ENCODE measurements at regions not wholly inside any gene's neighbourhood (a gene's known extent, or its start where the extent isn't known, plus 50 kb on each side); places are given as distances from the start of the nearest gene placed in this dataset.

DNA sequence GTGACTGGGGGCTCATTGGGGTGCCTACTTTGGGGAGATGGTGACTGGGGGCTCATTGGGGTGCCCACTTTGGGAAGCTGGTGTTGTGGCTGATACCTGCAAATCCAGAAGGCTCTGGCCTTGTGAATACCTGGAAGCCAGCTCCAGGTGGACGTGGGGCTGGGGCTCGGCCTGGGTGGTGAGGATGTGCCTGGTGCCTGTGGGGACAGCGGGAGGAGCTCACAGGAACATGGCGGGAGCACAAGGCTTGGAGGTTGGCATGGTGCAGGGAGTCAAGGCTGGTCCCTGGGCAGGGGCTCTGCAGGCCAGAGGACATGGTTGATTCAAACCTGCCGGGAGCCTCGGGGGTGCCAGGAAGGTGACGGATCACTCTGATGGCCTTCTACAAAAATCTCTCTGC lies 1165.7 kb downstream of the BRD1 start:
- Histone ChIP-seq H3K9ac (ENCODE audit: low read depth, low read length) (no peak overlapping the region), H3K4me1 (ENCODE audit: insufficient read depth, low read length) (no peaks in the 10 kb centered on the region), H3K36me3 (ENCODE audit: insufficient read depth, low read depth, low read length) (no peaks in the 10 kb centered on the region), H3K9me3 (ENCODE audit: insufficient read depth, low read depth, low read length) (peaks cover 6% of the 10 kb centered on the region; the same call in 1 of the 2 replicates), H3K27me3 (ENCODE audit: insufficient read depth, low read length) (no peaks in the 10 kb centered on the region), H3K4me3 (ENCODE audit: low read length) (no peak overlapping the region), H3K27ac (ENCODE audit: low read length) (no peak overlapping the region)

DNA sequence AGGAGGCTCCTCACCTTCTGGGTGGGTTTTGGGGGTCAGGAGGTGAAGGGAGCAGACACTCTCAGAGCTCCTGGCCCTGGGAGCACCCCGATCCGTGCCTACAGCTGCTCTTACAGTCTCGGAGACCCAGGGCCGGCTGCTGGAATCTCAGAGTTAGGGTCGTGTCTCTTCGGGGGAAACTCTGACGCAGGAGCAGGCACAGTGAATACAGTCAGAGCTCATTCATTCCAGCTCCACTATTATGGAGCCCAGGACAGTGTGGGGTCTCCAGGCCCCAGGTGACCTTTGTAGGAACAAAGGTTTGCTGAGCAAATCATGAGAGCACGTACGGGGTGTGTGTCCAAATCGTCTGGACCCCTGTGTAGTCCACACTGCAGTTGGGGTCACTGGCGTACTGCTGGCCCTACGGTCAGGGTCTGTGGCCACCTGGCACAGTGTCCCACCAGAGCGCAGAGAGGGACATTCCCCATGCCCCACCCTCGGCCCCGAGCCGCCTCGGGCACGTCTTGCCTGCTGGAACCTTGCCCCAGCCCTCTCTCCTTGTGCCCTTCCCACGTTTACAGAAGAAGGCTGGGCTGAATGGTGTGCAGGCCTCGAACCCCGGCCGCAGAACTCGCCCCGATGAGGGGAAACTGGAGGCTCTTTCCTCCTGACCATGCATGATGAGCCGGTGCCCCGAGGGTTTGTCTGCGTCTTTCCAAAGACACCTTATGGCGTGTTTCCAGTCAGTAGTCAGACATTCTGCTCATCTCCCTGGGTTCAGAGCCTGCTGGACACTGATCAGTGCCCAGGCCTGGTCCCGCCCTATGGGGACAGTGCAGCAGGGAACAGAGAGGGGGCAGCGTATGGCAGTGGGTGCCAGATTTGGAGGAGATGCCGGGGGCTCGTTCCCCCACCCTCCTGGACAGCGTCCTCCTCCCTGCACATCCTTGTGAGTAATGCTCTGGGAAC lies 1166.6 kb downstream of the BRD1 start:
- Histone ChIP-seq H3K36me3 (ENCODE audit: insufficient read depth, low read depth, low read length) (no peaks in the 10 kb centered on the region), H3K27me3 (ENCODE audit: insufficient read depth, low read length) (no peaks in the 10 kb centered on the region), H3K9me3 (ENCODE audit: insufficient read depth, low read depth, low read length) (peaks cover 6% of the 10 kb centered on the region; the same call in 1 of the 2 replicates), H3K4me1 (ENCODE audit: insufficient read depth, low read length) (no peaks in the 10 kb centered on the region), H3K4me3 (ENCODE audit: low read length) (no peak overlapping the region), H3K9ac (ENCODE audit: low read depth, low read length) (no peak overlapping the region), H3K27ac (ENCODE audit: low read length) (no peak overlapping the region)

DNA sequence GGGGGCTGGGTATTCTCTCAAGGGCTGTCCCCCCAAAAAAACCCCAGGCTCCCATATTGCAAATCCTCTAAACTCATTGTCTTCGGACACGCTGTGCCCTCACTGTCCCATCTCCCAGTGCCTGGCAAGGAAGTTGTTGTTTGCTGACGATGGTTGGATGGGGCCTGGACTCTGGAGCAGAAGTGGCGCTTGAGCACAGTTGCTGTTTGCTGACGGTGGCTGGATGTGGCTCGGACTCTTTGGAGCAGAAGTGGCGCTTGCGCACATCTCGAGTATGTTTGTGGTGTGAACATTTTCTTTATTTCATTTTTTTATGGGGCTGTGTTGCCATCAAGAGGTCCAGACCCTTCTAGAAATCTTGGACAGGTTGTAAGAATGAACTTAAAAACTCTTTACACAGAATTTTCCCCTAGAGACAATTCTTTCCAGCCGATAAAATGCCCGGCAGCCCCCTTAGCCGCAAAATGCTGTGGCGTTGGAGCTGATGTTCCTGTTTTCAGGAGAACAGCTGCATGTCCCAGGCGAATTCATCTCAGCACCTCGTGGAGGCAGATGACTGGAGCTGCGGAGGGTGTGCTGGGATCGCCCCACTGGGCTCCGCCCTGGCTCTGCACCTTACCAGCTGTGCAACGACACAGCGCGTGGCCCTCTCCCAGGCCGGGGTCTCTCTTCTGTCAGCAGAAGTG lies 1167.4 kb downstream of the BRD1 start:
- Histone ChIP-seq H3K36me3 (ENCODE audit: insufficient read depth, low read depth, low read length) (no peaks in the 10 kb centered on the region), H3K4me3 (ENCODE audit: low read length) (no peak overlapping the region), H3K9me3 (ENCODE audit: insufficient read depth, low read depth, low read length) (peaks cover 6% of the 10 kb centered on the region; the same call in 1 of the 2 replicates), H3K27ac (ENCODE audit: low read length) (no peak overlapping the region), H3K4me1 (ENCODE audit: insufficient read depth, low read length) (no peaks in the 10 kb centered on the region), H3K9ac (ENCODE audit: low read depth, low read length) (no peak overlapping the region), H3K27me3 (ENCODE audit: insufficient read depth, low read length) (no peaks in the 10 kb centered on the region)

DNA sequence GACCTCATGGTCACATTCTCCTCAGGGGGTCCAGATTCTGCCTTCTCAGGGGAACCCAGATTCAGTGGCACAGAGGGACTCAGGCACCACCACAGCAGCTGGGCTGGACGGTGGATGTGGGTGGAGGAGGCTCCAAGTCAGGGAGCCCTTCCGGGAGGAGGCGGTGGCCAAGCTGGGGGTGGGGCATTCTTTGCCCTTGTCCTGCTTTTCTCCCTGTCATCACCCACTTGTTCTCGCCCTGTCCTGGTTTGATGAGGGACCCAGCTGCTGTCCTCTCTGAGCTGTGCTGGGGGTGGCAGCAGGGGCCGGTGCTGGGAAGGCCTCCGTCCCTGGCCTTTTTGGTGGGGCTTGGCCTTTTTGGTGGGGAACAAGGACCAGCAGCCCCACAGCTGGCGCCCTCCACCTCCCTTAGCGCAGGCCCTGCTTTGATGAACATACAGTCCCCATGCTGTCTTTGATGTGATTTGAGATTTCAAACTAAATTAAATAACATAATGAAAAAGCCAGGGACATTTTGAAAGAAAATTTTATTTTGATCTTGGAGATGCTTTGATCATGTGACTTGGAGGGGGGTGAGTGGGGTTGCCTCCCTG lies 1168.2 kb downstream of the BRD1 start:
- Histone ChIP-seq H3K27ac (ENCODE audit: low read length) (no peak overlapping the region), H3K9me3 (ENCODE audit: insufficient read depth, low read depth, low read length) (peaks cover 6% of the 10 kb centered on the region; the same call in 1 of the 2 replicates), H3K9ac (ENCODE audit: low read depth, low read length) (no peak overlapping the region), H3K4me3 (ENCODE audit: low read length) (no peak overlapping the region), H3K4me1 (ENCODE audit: insufficient read depth, low read length) (no peaks in the 10 kb centered on the region), H3K27me3 (ENCODE audit: insufficient read depth, low read length) (no peaks in the 10 kb centered on the region), H3K36me3 (ENCODE audit: insufficient read depth, low read depth, low read length) (no peaks in the 10 kb centered on the region)

DNA sequence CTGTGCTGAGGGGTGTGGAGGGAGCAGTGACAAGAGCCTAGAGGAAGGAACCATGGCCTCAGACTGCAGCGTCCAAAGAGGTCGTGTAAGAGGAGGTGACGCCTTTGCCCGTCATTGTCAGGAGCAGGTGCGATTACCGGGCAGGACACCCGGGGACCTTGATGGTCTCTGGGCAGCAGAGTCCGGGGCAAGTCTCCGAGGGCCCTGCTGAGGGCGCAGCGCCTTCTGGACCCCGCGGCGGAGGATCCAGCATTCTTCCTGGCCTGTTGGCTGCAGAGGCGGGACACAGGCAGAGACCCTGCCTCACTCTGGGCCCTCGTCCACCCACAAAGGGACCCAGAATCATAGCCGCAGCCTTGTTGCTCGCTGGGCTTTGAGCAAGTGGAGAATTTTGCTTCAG lies 1168.8 kb downstream of the BRD1 start:
- H3K27ac ChIP-seq (ENCODE audit: low read length): no peak overlapping the region
- H3K36me3 ChIP-seq (ENCODE audit: insufficient read depth, low read depth, low read length): no peaks in the 10 kb centered on the region
- no peak overlapping the region for H3K4me3 ChIP-seq (ENCODE audit: low read length)
- H3K9me3 ChIP-seq (ENCODE audit: insufficient read depth, low read depth, low read length): peaks cover 5% of the 10 kb centered on the region; the same call in 1 of the 2 replicates
- no peaks in the 10 kb centered on the region for H3K27me3 ChIP-seq (ENCODE audit: insufficient read depth, low read length)
- no peak overlapping the region for H3K9ac ChIP-seq (ENCODE audit: low read depth, low read length)
- H3K4me1 ChIP-seq (ENCODE audit: insufficient read depth, low read length): no peaks in the 10 kb centered on the region

DNA sequence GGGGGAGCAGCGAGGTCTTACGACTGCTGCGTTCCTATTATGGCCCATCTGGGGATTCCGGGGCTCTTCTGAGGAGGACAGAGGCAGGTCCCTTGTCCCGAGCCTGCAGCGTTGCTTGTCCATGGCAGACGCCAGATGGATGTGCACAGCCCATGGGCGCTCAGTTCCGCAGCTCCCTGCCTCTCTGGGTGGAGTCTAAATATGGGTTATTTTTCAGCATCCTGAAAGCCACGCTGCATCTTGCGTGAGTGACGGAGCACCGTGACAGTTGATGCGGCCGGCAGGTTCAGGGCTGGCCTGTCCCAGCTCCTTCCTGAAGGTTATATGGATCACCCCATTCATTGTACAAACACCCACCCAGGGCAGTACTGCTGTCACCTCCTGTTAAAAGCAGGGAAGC lies 1169.4 kb downstream of the BRD1 start:
- H3K9me3 ChIP-seq (ENCODE audit: insufficient read depth, low read depth, low read length): no peaks in the 10 kb centered on the region
- H3K4me1 ChIP-seq (ENCODE audit: insufficient read depth, low read length): no peaks in the 10 kb centered on the region
- H3K36me3 ChIP-seq (ENCODE audit: insufficient read depth, low read depth, low read length): no peaks in the 10 kb centered on the region
- H3K27me3 ChIP-seq (ENCODE audit: insufficient read depth, low read length): no peaks in the 10 kb centered on the region
- no peak overlapping the region for H3K4me3 ChIP-seq (ENCODE audit: low read length)
- no peak overlapping the region for H3K9ac ChIP-seq (ENCODE audit: low read depth, low read length)
- no peak overlapping the region for H3K27ac ChIP-seq (ENCODE audit: low read length)

DNA sequence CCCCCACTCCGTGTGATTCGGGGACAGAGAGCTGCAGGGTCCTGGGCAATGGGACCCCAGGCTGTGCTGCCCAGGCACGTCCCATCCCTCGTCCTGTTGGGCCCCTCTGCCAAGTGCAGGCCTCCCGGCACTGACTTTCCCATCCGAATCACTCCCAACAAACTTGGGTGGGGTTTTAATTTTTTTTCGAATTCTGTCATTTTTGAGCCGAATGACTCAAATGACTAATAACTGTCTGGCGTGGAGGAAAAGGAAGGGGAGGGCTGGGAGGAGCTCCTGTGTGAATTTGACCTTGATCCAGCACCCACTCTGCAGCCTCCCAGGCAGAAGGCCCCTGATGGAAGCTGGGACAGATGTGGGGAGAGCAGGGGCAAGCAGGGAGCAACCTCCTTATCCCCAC lies 1173.2 kb downstream of the BRD1 start:
- Histone ChIP-seq H3K27me3 (ENCODE audit: insufficient read depth, low read length) (no peaks in the 10 kb centered on the region), H3K9me3 (ENCODE audit: insufficient read depth, low read depth, low read length) (no peaks in the 10 kb centered on the region), H3K36me3 (ENCODE audit: insufficient read depth, low read depth, low read length) (no peaks in the 10 kb centered on the region)

DNA sequence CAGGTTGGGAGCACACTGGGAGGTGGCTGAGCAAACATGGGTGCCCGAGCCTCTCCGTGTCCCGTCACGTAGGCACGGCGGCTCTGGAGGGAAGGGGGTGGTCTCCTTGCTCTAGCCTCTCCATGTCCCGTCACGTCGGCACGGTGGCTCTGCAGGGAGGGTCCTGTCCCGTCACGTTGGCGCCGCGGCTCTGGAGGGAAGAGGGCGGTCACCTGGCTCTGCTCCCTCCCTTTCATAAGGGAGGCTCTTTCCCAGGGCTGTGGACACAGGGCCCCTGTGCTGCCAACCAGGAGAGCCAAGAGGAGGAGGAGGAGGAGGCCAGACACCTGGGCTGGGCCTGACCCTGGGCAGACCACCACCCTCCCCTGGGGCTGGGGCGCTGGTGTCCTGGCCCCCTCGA lies 1173.7 kb downstream of the BRD1 start:
- Histone ChIP-seq H3K4me1 (ENCODE audit: insufficient read depth, low read length) (no peaks in the 10 kb centered on the region), H3K27me3 (ENCODE audit: insufficient read depth, low read length) (no peaks in the 10 kb centered on the region), H3K4me3 (ENCODE audit: low read length) (no peak overlapping the region), H3K27ac (ENCODE audit: low read length) (no peak overlapping the region), H3K9ac (ENCODE audit: low read depth, low read length) (no peak overlapping the region), H3K9me3 (ENCODE audit: insufficient read depth, low read depth, low read length) (no peaks in the 10 kb centered on the region), H3K36me3 (ENCODE audit: insufficient read depth, low read depth, low read length) (no peaks in the 10 kb centered on the region)

More for the DNA sequence above, 1173.2 kb downstream of the BRD1 start:
- no peak overlapping the region for H3K4me3 ChIP-seq (ENCODE audit: low read length)
- no peak overlapping the region for H3K27ac ChIP-seq (ENCODE audit: low read length)
- no peaks in the 10 kb centered on the region for H3K4me1 ChIP-seq (ENCODE audit: insufficient read depth, low read length)
- H3K9ac ChIP-seq (ENCODE audit: low read depth, low read length): no peak overlapping the region

DNA sequence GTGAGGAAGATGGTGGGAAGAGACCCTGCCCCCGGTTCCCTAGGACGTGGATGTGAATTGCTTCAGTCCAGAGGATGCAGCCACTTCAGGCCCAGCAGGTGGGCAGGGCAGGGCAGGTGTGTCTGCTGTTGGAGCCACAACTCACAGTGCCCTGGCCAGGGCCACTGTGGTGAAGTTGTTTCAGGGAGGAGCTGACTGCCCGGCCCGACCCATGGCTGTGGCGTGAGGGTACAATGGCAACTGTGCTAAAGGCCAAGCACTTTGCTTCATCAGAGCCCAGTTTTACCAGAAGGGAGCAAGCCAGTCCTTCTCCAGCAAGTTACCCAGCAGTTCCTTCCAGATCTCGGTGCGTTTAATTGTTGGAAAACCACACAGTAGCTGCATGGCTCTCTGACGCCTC lies 1174.4 kb downstream of the BRD1 start:
- Histone ChIP-seq H3K9ac (ENCODE audit: low read depth, low read length) (no peak overlapping the region), H3K27me3 (ENCODE audit: insufficient read depth, low read length) (no peaks in the 10 kb centered on the region), H3K27ac (ENCODE audit: low read length) (no peak overlapping the region), H3K4me1 (ENCODE audit: insufficient read depth, low read length) (no peaks in the 10 kb centered on the region), H3K9me3 (ENCODE audit: insufficient read depth, low read depth, low read length) (no peaks in the 10 kb centered on the region), H3K4me3 (ENCODE audit: low read length) (no peak overlapping the region), H3K36me3 (ENCODE audit: insufficient read depth, low read depth, low read length) (no peaks in the 10 kb centered on the region)

DNA sequence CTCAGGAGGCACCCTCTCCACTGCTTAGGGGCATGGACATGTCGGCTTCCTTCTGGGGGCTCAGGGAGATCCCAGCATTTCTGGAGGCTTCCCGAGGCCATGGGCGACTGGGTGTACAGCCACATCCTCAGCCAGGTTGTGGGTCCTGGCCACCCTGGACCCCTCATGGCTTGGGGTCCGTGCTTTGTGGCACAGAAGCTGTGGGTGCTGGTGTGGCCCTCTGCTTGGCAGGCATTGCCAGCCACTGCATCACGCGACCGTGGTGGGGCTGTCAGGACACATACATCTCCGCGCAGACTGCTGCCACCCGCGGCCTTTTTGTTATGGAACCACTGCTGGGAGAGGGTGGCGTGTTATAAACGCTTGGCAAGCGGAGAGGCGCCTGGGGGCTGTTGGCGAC lies 1174.9 kb downstream of the BRD1 start:
- H3K9me3 ChIP-seq (ENCODE audit: insufficient read depth, low read depth, low read length): no peaks in the 10 kb centered on the region

DNA sequence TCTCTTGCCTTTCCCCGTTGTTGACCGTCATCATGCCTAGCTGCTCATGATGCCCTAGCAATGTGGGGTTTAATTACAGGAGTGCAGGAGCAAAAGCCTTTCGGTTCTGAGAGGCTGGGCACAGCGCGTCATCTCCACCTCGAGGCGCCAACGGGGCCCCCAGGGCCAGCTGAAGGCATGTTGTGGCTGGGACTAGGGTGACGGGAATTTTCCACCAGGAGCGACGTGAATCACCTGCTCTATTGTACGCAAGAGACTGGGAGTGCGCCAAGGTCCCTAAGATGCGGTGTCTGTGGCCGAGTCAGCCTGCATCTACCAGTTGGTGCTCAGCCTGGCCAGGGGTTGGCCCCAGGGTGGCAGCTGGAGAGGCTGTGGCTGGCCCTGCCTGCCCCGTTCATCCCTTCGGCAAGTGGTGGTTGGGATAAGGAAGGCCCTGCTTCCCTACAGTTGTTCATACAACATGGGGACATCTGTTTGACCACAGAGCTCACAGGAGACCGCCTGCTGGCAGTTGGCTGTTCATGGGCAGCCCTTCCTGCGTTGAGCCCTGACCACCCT lies 1175.6 kb downstream of the BRD1 start:
- no peak overlapping the region for H3K9ac ChIP-seq (ENCODE audit: low read depth, low read length)
- no peaks in the 10 kb centered on the region for H3K9me3 ChIP-seq (ENCODE audit: insufficient read depth, low read depth, low read length)
- no peaks in the 10 kb centered on the region for H3K36me3 ChIP-seq (ENCODE audit: insufficient read depth, low read depth, low read length)
- no peak overlapping the region for H3K4me3 ChIP-seq (ENCODE audit: low read length)
- no peaks in the 10 kb centered on the region for H3K4me1 ChIP-seq (ENCODE audit: insufficient read depth, low read length)
- H3K27me3 ChIP-seq (ENCODE audit: insufficient read depth, low read length): no peaks in the 10 kb centered on the region
- no peak overlapping the region for H3K27ac ChIP-seq (ENCODE audit: low read length)

More for the DNA sequence above, 1174.9 kb downstream of the BRD1 start:
- H3K9ac ChIP-seq (ENCODE audit: low read depth, low read length): no peak overlapping the region
- no peaks in the 10 kb centered on the region for H3K36me3 ChIP-seq (ENCODE audit: insufficient read depth, low read depth, low read length)
- H3K4me1 ChIP-seq (ENCODE audit: insufficient read depth, low read length): no peaks in the 10 kb centered on the region
- no peak overlapping the region for H3K27ac ChIP-seq (ENCODE audit: low read length)
- H3K27me3 ChIP-seq (ENCODE audit: insufficient read depth, low read length): no peaks in the 10 kb centered on the region
- H3K4me3 ChIP-seq (ENCODE audit: low read length): no peak overlapping the region

Measured in iPS-20b (cell line).